Thoracic aorta (tissue), 2 donors: ENCODE measurements at regions not wholly inside any gene's neighbourhood (a gene's known extent, or its start where the extent isn't known, plus 50 kb on each side); places are given as distances from the start of the nearest gene placed in this dataset.

ENCODE experiments used
- ATAC-seq: fragments of 150-250 bp; one replicate; pipeline ENCODE4 v1.8.0; 2017; ENCODE audit warnings: low read depth; ENCODE audit not compliant: insufficient number of reproducible peaks, low FRiP score
- DNase-seq: peaks from one replicate; pipeline ENCODE4 v3.0.0-alpha.2; 2020; ENCODE audit warnings: low spot score
- H3K27ac ChIP-seq, 2 donors: fragments of 200-600 bp; sonication (generic); 1 replicate in 1 of 2; 2 replicates in 1 of 2; pipeline ENCODE4 v1.5.1; 2016; ENCODE audit warnings: mild to moderate bottlenecking in 2 of 2, moderate library complexity in 2 of 2
- H3K27me3 ChIP-seq: fragments of 200-600 bp; sonication (generic); replicated peaks from 2 replicates; pipeline ENCODE4 v1.6.0; 2016; ENCODE audit warnings: mild to moderate bottlenecking; ENCODE audit not compliant: insufficient read depth
- H3K36me3 ChIP-seq: fragments of 200-600 bp; sonication (generic); one replicate; pipeline ENCODE4 v1.5.1; 2016
- H3K4me1 ChIP-seq, 2 donors: fragments of 200-600 bp; sonication (generic); 1 replicate in 1 of 2; 2 replicates in 1 of 2; pipeline versions ENCODE4 v1.5.1 to v1.6.0; 2016; ENCODE audit warnings: low read depth in 2 of 2, mild to moderate bottlenecking in 1 of 2; ENCODE audit not compliant: control insufficient read depth in 1 of 2
- H3K4me3 ChIP-seq: fragments of 200-600 bp; sonication (generic); 2 replicates; pipeline ENCODE4 v1.5.1; 2016; ENCODE audit warnings: mild to moderate bottlenecking
- H3K9me3 ChIP-seq: fragments of 200-600 bp; sonication (generic); 2 replicates; pipeline ENCODE4 v1.5.1; 2016
- CTCF ChIP-seq: fragments of 200-600 bp; sonication (generic); IDR thresholded peaks from one replicate; pipeline ENCODE4 v1.5.1; 2019; ENCODE audit warnings: antibody characterized with exemption

GRCh38 chr6:163789199-163789810 lies 374.8 kb downstream of the QKI start:
- no peaks in the 10 kb centered on the region for H3K27me3 ChIP-seq
- no peak for ATAC-seq
- TF ChIP-seq CTCF, result no peak
- no peaks in the 10 kb centered on the region for H3K9me3 ChIP-seq
- no peaks in the 10 kb centered on the region for H3K36me3 ChIP-seq
- H3K27ac ChIP-seq, result no peak overlapping the region
- no peak for DNase-seq
- no peaks in the 10 kb centered on the region for H3K4me1 ChIP-seq
- H3K4me3 ChIP-seq, result no peak overlapping the region

- Histone ChIP-seq H3K4me1 (no peaks in the 10 kb centered on the region), H3K9me3 (no peaks in the 10 kb centered on the region), H3K4me3 (no peak overlapping the region), H3K27me3 (no peaks in the 10 kb centered on the region), H3K27ac (no peak overlapping the region), H3K36me3 (no peaks in the 10 kb centered on the region)
- no peak for DNase-seq
- no peak for TF ChIP-seq CTCF
- no peak for ATAC-seq
Observed at GRCh38 chr6:163786995-163787671, 372.6 kb downstream of the QKI start.

- no peak for ATAC-seq
- Histone ChIP-seq H3K27me3 (no peaks in the 10 kb centered on the region), H3K9me3 (no peaks in the 10 kb centered on the region), H3K4me3 (no peak overlapping the region), H3K27ac (no peak overlapping the region), H3K4me1 (no peaks in the 10 kb centered on the region), H3K36me3 (no peaks in the 10 kb centered on the region)
- no peak for TF ChIP-seq CTCF
- DNase-seq, result no peak
Observed at GRCh38 chr6:163782436-163783003, 368.0 kb downstream of the QKI start.

- H3K9me3 ChIP-seq, result no peaks in the 10 kb centered on the region
- no peak overlapping the region for H3K27ac ChIP-seq
- no peak for TF ChIP-seq CTCF
- no peaks in the 10 kb centered on the region for H3K36me3 ChIP-seq
- ATAC-seq (no peak), DNase-seq (no peak)
- H3K4me3 ChIP-seq, result no peak overlapping the region
- H3K27me3 ChIP-seq, result no peaks in the 10 kb centered on the region
- H3K4me1 ChIP-seq, result no peaks in the 10 kb centered on the region
Observed at GRCh38 chr6:163780994-163781393, 366.5 kb downstream of the QKI start.

- no peaks in the 10 kb centered on the region for H3K27me3 ChIP-seq
- TF ChIP-seq CTCF, result no peak
- H3K36me3 ChIP-seq, result no peaks in the 10 kb centered on the region
- DNase-seq, result no peak
- H3K9me3 ChIP-seq, result no peaks in the 10 kb centered on the region
- no peaks in the 10 kb centered on the region for H3K4me1 ChIP-seq
- no peak overlapping the region for H3K4me3 ChIP-seq
- ATAC-seq, result no peak
- H3K27ac ChIP-seq, result no peak overlapping the region
Observed at GRCh38 chr6:163779727-163780284, 365.3 kb downstream of the QKI start.
